Fibroblast of the aortic adventitia (primary cell): ENCODE measurements at regions not wholly inside any gene's neighbourhood (a gene's known extent, or its start where the extent isn't known, plus 50 kb on each side); places are given as distances from the start of the nearest gene placed in this dataset.

Source experiments
- DNase-seq: peaks from one replicate; pipeline ENCODE4 v3.0.0-alpha.2; 2010; ENCODE audit warnings: low read depth
- H3K4me3 ChIP-seq: 2 replicates; pipeline ENCODE4 v1.5.1; 2011; ENCODE audit warnings: low read depth, mild to moderate bottlenecking, control low read depth, low read length, moderate library complexity
- CTCF ChIP-seq: IDR thresholded peaks from 2 replicates; pipeline ENCODE4 v1.5.1; 2011; ENCODE audit warnings: mild to moderate bottlenecking, low read length, control low read depth, inconsistent platforms; ENCODE audit not compliant: insufficient read depth

DNA sequence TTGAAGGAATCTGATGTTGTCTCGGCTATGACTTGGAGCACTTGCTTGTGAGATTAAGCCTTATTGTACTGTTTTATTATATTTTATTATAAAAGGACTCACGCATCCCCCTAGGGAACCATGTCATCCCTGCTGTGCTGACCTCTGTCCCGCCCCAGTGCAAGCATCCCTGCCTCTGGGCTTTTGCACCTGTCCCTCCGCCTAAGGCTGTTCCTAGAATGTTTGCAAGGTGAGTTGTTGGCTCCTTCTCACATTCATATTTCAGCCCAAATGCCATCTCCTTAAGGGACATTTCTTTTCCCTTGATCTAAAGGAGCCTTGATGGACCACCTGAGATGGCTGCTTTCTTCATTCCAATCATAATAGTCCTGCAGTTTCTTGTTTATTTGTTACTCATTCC is 236.9 kb upstream of the IGFBP3 start:
- no peak for TF ChIP-seq CTCF
- H3K4me3 ChIP-seq, result no peak overlapping the region
- DNase-seq, result no peak

- TF ChIP-seq CTCF, result no peak
- no peak overlapping the region for H3K4me3 ChIP-seq
- no peak for DNase-seq
These were observed 236.3 kb upstream of the IGFBP3 start for GRCh38 chr7:46157404-46157803.

DNA sequence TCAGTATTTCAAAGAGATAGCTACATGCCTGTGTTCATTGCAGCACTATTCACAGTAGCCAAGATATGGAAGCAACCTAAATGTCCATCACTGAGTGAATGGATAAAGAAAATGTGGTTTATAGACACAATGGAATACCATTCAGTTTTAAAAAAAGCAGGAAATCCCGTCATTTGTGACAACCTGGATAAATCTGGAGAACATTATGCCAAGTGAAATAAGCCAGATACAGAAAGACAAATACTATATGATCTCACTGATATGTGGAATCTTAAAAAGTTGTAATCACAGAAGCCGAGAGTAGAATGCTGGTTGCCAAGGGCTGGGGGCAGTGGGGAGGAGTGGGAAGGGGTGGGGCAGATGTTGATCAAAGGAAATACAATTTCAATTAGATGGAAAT is 235.8 kb upstream of the IGFBP3 start:
- TF ChIP-seq CTCF, result no peak
- no peak overlapping the region for H3K4me3 ChIP-seq
- no peak for DNase-seq

DNA sequence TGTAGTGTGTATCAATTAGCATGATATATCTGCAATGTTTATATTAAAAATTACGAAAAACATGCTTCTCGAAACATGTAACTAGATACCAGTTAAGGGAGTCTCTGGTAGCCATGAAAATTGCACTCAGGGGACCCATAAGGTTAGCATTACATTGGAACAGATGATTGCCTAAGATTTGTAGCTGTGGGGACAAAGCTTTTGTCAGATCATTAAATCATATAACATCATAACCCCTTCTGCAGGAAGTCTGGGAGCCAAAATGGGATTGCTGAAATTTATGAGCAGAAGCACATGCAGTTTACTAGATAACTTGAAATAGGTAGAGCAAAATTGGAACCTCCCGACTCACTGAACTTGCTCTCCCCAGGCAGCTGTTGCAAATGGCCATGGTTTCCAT is 235.0 kb upstream of the IGFBP3 start:
- H3K4me3 ChIP-seq, result no peak overlapping the region
- TF ChIP-seq CTCF, result no peak
- no peak for DNase-seq

DNA sequence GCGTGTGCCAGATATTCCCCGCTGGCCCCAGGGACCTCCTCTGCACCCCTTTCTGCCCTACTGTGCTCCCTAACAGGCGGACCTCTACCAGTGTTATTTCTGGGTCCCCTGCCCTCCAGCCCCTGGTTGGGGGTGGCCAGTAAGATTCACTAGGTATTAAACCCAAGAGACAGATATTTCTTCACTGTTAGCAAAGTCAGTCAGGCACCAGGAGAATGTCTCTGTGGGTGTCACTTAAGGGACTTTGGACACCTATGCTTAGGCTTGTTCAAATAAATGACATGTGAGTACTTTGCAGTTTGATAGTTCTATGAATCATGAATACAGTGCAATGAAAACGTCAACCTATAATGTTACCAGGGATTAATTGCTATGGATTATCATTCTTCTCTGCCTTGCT is 234.3 kb upstream of the IGFBP3 start:
- no peak for DNase-seq
- no peak overlapping the region for H3K4me3 ChIP-seq
- TF ChIP-seq CTCF, result no peak

- no peak overlapping the region for H3K4me3 ChIP-seq
- TF ChIP-seq CTCF, result no peak
- no peak for DNase-seq
These were observed 233.1 kb upstream of the IGFBP3 start for GRCh38 chr7:46153951-46154787.

- DNase-seq, result no peak
- H3K4me3 ChIP-seq, result no peak overlapping the region
- TF ChIP-seq CTCF, result no peak
These were observed 232.5 kb upstream of the IGFBP3 start for GRCh38 chr7:46153583-46153950.
